RWPE1 (cell line): ENCODE measurements at regions not wholly inside any gene's neighbourhood (a gene's known extent, or its start where the extent isn't known, plus 50 kb on each side); places are given as distances from the start of the nearest gene placed in this dataset.

Experiments
- CTCF ChIA-PET: fragments of 350-600 bp; sonication (Branson Sonifier 250); formaldehyde crosslinking; extraction: SDS; loops from one replicate; lab custom pipeline; 2021; lab: Yijun Ruan, JAX
- POLR2A ChIA-PET: fragments of 400-600 bp; formaldehyde crosslinking; extraction: SDS; loops from one replicate; lab custom pipeline; 2020; ENCODE audit warnings: antibody characterized with exemption; ENCODE audit not compliant: low non-redundant PET; lab: Yijun Ruan, JAX
- DNase-seq: peaks from one replicate; pipeline ENCODE4 v3.0.0; 2012; ENCODE audit warnings: low spot score
- H3K27ac ChIP-seq: fragments of 450-650 bp; 2 replicates; pipeline ENCODE4 v1.5.1; 2017
- CTCF ChIP-seq: fragments of 450-650 bp; conservative IDR thresholded peaks from 2 replicates; pipeline ENCODE4 v1.5.1; 2017; ENCODE audit warnings: low read depth, mild to moderate bottlenecking

DNA sequence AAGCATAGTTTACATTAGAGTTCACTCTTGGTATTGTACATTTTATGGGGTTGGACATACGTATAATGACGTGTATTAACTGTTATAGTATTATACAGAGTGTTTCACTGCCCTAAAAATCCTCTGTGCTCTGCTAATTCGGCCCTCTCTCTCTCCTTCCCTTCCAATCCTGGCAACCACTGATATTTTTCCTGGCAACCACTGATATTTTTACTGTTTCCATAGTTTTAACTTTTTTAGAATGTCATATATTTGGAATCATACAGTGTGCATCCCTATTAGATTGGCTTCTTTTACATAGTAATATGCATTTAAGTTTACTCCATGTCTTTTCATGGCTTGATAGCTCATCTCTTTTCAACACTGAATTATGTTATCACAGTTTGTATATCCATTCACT lies 526.7 kb downstream of the RIT2 start:
- no peak for DNase-seq
- ChIA-PET POLR2A (no interaction called here), CTCF (interaction anchor here (1.1 kb wide), 1 partner anchor 15 kb away, joined by 3 read pairs; no protein-coding TSS in a partner anchor)
- no peak overlapping the region for H3K27ac ChIP-seq
- TF ChIP-seq CTCF: no peak

GRCh38 chr18:42604820-42605219 lies 510.7 kb downstream of the RIT2 start:
- no peak for DNase-seq
- POLR2A ChIA-PET: no interaction called here
- CTCF ChIA-PET: no interaction called here
- TF ChIP-seq CTCF: no peak
- no peak overlapping the region for H3K27ac ChIP-seq

DNA sequence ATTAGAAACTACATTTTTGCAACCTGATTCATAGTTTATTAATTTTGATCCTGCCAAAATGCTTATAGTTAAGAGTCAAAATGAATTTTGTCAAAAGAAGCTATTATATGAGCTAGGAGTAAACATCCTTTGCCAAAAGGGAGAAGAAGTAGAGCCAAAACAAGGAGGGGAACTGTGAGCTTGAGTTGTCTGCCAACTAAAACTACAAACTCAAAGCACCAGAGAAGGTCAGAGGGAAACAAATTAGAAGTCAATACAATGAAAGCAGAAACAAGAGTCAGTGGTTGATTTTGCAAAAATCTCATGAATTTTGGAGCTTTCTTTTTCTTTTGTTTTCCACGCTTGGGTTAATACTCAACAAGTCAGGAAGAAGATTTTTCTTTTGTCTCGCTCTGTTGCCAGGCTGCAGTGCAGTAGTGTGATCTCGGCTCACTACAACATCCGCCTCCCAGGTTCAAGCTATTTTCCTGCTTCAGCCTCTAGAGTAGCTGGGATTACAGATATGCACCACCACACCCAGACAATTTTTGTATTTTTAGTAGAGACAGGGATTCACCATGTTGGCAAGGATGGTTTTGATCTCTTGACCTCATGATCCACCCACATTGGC lies 508.5 kb downstream of the RIT2 start:
- CTCF ChIA-PET: interaction anchor here (1.7 kb wide), 1 partner anchor 11 kb away, joined by 6 read pairs; no protein-coding TSS in a partner anchor

DNA sequence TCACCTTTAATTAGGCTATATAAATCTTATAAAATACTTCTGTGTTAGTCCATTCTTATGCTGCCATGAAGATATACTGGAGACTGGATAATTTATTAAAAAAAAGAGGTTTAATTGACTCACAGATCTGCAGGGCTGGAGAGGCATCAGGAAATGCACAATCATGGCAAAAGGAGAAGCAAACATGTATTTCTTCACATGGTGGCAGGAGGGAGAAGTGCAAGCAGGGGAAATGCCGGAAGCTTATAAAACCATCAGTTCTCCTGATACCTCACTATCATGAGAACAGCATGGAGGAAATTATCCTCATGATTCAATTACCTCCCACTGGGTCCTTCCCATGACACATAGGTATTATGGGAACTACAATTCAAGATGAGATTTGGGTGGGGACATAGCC lies 504.4 kb downstream of the RIT2 start:
- no peak for DNase-seq
- no peak for TF ChIP-seq CTCF
- CTCF ChIA-PET: no interaction called here
- no peak overlapping the region for H3K27ac ChIP-seq
- POLR2A ChIA-PET: no interaction called here

More for the DNA sequence above, 508.5 kb downstream of the RIT2 start:
- POLR2A ChIA-PET: no interaction called here
- DNase-seq: no peak
- TF ChIP-seq CTCF: no peak
- no peak overlapping the region for H3K27ac ChIP-seq

DNA sequence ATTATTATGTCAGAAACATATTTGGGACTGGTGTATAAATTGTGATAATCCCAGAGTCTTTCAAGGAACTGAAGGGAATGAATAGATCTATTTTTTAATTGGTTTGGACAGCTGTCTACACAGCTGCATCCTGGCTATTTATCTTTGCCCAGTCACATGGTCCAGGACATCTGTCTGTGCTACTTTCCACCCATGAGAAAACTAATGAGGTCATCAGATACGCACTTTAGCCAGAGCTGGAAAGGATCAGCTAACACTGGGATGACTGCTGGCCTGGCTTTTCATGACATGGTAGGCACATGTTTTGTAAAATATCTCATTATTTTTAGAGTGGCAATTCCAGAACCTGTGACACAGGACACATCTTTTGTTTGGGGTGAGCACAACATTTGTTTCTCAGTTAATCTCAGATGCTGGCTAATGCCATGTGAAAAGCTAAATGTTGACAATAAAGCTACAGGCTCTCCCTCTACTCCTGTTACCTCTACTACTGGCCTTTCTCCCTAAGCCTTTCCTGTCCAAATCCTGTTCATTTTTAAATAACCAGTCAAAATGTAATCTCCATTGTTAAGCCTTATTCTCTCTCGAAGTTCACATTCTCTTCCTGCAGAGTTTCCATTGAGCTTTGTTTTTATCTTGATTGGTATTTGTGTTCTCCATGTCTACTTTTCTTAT lies 500.7 kb downstream of the RIT2 start:
- no peak overlapping the region for H3K27ac ChIP-seq
- DNase-seq: no peak
- CTCF ChIA-PET: no interaction called here
- POLR2A ChIA-PET: no interaction called here
- no peak for TF ChIP-seq CTCF

- no peak for TF ChIP-seq CTCF
- ChIA-PET POLR2A (no interaction called here), CTCF (no interaction called here)
- no peak for DNase-seq
- H3K27ac ChIP-seq: no peak overlapping the region
Measured at GRCh38 chr18:42617221-42617620, 498.3 kb downstream of the RIT2 start.
